ENCODE measurements at regions not wholly inside any gene's neighbourhood (a gene's known extent, or its start where the extent isn't known, plus 50 kb on each side); places are given as distances from the start of the nearest gene placed in this dataset.

GRCh38 chr17:79525793-79526677 is 84.8 kb downstream of the RBFOX3 start:
- no peak for DNase-seq (ENCODE audit: low read depth)

GRCh38 chr17:79524213-79525187 is 86.4 kb downstream of the RBFOX3 start:
- H3K4me3 ChIP-seq (ENCODE audit: low read depth, low read length), result no peak overlapping the region
- no peak for DNase-seq (ENCODE audit: low read depth)

More at GRCh38 chr17:79525793-79526677, 84.8 kb downstream of the RBFOX3 start:
- H3K4me3 ChIP-seq (ENCODE audit: low read depth, low read length), result no peak overlapping the region

- no peak for DNase-seq (ENCODE audit: low read depth)
- no peak overlapping the region for H3K4me3 ChIP-seq (ENCODE audit: low read depth, low read length)
These were observed 88.4 kb downstream of the RBFOX3 start for GRCh38 chr17:79522414-79522813.

GRCh38 chr17:79521225-79521624 is 89.6 kb downstream of the RBFOX3 start:
- no peak overlapping the region for H3K4me3 ChIP-seq (ENCODE audit: low read depth, low read length)
- no peak for DNase-seq (ENCODE audit: low read depth)

- H3K4me3 ChIP-seq (ENCODE audit: low read depth, low read length), result no peak overlapping the region
- DNase-seq (ENCODE audit: low read depth), result no peak
These were observed 90.4 kb downstream of the RBFOX3 start for GRCh38 chr17:79520167-79521165.

GRCh38 chr17:79519601-79520000 is 91.2 kb downstream of the RBFOX3 start:
- H3K4me3 ChIP-seq (ENCODE audit: low read depth, low read length), result no peak overlapping the region
- DNase-seq (ENCODE audit: low read depth), result no peak

GRCh38 chr17:79518585-79519523 is 92.0 kb downstream of the RBFOX3 start:
- no peak overlapping the region for H3K4me3 ChIP-seq (ENCODE audit: low read depth, low read length)
- DNase-seq (ENCODE audit: low read depth), result no peak

GRCh38 chr17:79517827-79518584 is 92.8 kb downstream of the RBFOX3 start:
- DNase-seq (ENCODE audit: low read depth), result no peak
- H3K4me3 ChIP-seq (ENCODE audit: low read depth, low read length), result no peak overlapping the region

GRCh38 chr17:79515646-79516571 is 94.9 kb downstream of the RBFOX3 start:
- DNase-seq (ENCODE audit: low read depth), result no peak
- no peak overlapping the region for H3K4me3 ChIP-seq (ENCODE audit: low read depth, low read length)

- H3K4me3 ChIP-seq (ENCODE audit: low read depth, low read length), result no peak overlapping the region
- no peak for DNase-seq (ENCODE audit: low read depth)
These were observed 95.7 kb downstream of the RBFOX3 start for GRCh38 chr17:79515110-79515509.

GRCh38 chr17:79513820-79514535 is 96.9 kb downstream of the RBFOX3 start:
- no peak for DNase-seq (ENCODE audit: low read depth)
- H3K4me3 ChIP-seq (ENCODE audit: low read depth, low read length), result no peak overlapping the region

- no peak overlapping the region for H3K4me3 ChIP-seq (ENCODE audit: low read depth, low read length)
- DNase-seq (ENCODE audit: low read depth), result no peak
These were observed 97.6 kb downstream of the RBFOX3 start for GRCh38 chr17:79513206-79513605.

GRCh38 chr17:79511471-79511870 is 99.4 kb downstream of the RBFOX3 start:
- no peak for DNase-seq (ENCODE audit: low read depth)
- no peak overlapping the region for H3K4me3 ChIP-seq (ENCODE audit: low read depth, low read length)

- no peak overlapping the region for H3K4me3 ChIP-seq (ENCODE audit: low read depth, low read length)
- DNase-seq (ENCODE audit: low read depth), result no peak
These were observed 100.8 kb downstream of the RBFOX3 start for GRCh38 chr17:79510071-79510470.

GRCh38 chr17:79509490-79509889 is 101.4 kb downstream of the RBFOX3 start:
- no peak overlapping the region for H3K4me3 ChIP-seq (ENCODE audit: low read depth, low read length)
- no peak for DNase-seq (ENCODE audit: low read depth)

GRCh38 chr17:79509008-79509407 is 101.8 kb downstream of the RBFOX3 start:
- no peak overlapping the region for H3K4me3 ChIP-seq (ENCODE audit: low read depth, low read length)
- DNase-seq (ENCODE audit: low read depth), result no peak
